Ovary (tissue), 7 donors: ENCODE measurements at regions not wholly inside any gene's neighbourhood (a gene's known extent, or its start where the extent isn't known, plus 50 kb on each side); places are given as distances from the start of the nearest gene placed in this dataset.
A peak's percentile ranks its signal among the peaks of the same experiment; 100 is the strongest.

Experiments used
- DNase-seq, 5 donors: peaks; one replicate each; pipeline ENCODE4 v3.0.0-alpha.2; 2019 to 2020
- H3K27ac ChIP-seq, 2 donors: fragments of 200-600 bp; one replicate each; pipeline versions ENCODE4 v1.5.1 to v1.8.0; 2019 to 2022
- H3K27me3 ChIP-seq: fragments of 200-600 bp; one replicate; pipeline ENCODE4 v1.8.0; 2022
- H3K36me3 ChIP-seq: fragments of 200-600 bp; sonication (generic); one replicate; pipeline ENCODE4 v1.5.1; 2019
- H3K4me1 ChIP-seq: one replicate; pipeline ENCODE4 v1.8.1; 2013; ENCODE audit warnings: mild to moderate bottlenecking, moderate library complexity; ENCODE audit not compliant: insufficient read depth
- H3K4me3 ChIP-seq: fragments of 200-600 bp; sonication (generic); one replicate; pipeline ENCODE4 v1.5.1; 2017
- H3K9me3 ChIP-seq, 2 donors: fragments of 200-600 bp in 1 of 2; sonication (generic) in 1 of 2; one replicate each; pipeline versions ENCODE4 v1.5.1 to v1.8.1; 2013 to 2019; ENCODE audit warnings: mild to moderate bottlenecking in 1 of 2, moderate library complexity in 1 of 2
- EP300 ChIP-seq: sonication (generic); formaldehyde crosslinking; IDR thresholded peaks from one replicate; pipeline ENCODE4 v1.6.1; 2017; ENCODE audit warnings: antibody characterized with exemption
- POLR2A ChIP-seq: fragments of 450-650 bp; IDR thresholded peaks from one replicate; pipeline ENCODE4 v1.6.1; 2017; ENCODE audit warnings: antibody characterized with exemption, mild to moderate bottlenecking, moderate library complexity
- WGBS, 3 donors: extraction: QIAGEN DNeasy Blood & Tissue Kit in 1 of 3; methylation state at CpG; one replicate each; pipeline versions ENCODE4 v1.1.5 to v1.1.7; 2013 to 2017; 5-methylcytosine and 5-hydroxymethylcytosine counted together
- intact Hi-C, 4 donors: fragments of 100-400 bp; cut with DNase I; formaldehyde crosslinking; loops; one replicate each; pipeline versions ENCODE4 v1.11.0 to v1.15.1; 2022 to 2023
- TF ChIP-seq, protein P1 (sequence below), 3 donors: fragments of 450-650 bp in 2 of 3; fragments of 200-600 bp in 1 of 3; IDR thresholded peaks; one replicate each; pipeline versions ENCODE4 v1.5.1 to v1.8.0; 2016 to 2022; ENCODE audit warnings: antibody characterized with exemption in 3 of 3, mild to moderate bottlenecking in 1 of 3
- donor health status: DM: no; HTN: no; CAD: no; lungs with moderate emphysema.
- donor health status: DM: no; HTN: no; CAD: no.
- donor health status: Bipolar disorder and iron deficiency.
- donor health status: DM: no; HTN: no; CAD: no.
- donor health status: DM: yes; HTN: yes; CAD: no.

DNA sequence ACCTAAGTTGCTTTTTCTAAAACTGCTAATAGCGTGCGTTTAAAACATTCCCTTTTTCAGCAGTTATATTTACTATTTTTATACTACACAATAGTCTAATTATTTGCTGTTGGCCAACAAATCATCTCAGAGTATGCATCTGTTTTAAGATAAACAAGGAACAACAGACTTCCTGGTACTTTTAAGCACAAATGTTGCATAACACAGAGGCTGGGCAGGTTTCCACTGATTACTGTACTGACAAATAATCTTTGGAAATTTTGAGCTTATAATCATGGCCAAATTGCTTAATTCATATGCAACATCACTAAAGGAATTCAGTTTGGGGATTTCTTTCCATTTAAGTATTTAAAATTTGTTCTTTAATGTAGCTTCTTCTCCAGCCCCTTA is 737.4 kb upstream of the SALL3 start:
- Histone ChIP-seq H3K4me3 (no peak overlapping the region), H3K36me3 (no peaks in the 10 kb centered on the region), H3K27ac (no peak overlapping the region), H3K9me3 (no peaks in the 10 kb centered on the region), H3K4me1 (peaks cover 7% of the 10 kb centered on the region), H3K27me3 (no peaks in the 10 kb centered on the region)
- intact Hi-C loops: no loop called here
- DNase-seq: peak in 1 of 5 donors; percentile 55
- 1 to 2% (median 1%) methylated on average over 2 of the region's 2 CpGs for WGBS, 3 donors
- TF ChIP-seq POLR2A: no peak
- TF ChIP-seq EP300: no peak
- TF ChIP-seq, protein P1, sequence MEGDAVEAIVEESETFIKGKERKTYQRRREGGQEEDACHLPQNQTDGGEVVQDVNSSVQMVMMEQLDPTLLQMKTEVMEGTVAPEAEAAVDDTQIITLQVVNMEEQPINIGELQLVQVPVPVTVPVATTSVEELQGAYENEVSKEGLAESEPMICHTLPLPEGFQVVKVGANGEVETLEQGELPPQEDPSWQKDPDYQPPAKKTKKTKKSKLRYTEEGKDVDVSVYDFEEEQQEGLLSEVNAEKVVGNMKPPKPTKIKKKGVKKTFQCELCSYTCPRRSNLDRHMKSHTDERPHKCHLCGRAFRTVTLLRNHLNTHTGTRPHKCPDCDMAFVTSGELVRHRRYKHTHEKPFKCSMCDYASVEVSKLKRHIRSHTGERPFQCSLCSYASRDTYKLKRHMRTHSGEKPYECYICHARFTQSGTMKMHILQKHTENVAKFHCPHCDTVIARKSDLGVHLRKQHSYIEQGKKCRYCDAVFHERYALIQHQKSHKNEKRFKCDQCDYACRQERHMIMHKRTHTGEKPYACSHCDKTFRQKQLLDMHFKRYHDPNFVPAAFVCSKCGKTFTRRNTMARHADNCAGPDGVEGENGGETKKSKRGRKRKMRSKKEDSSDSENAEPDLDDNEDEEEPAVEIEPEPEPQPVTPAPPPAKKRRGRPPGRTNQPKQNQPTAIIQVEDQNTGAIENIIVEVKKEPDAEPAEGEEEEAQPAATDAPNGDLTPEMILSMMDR (IDR thresholded peaks at IDR 0.05): no peak

DNA sequence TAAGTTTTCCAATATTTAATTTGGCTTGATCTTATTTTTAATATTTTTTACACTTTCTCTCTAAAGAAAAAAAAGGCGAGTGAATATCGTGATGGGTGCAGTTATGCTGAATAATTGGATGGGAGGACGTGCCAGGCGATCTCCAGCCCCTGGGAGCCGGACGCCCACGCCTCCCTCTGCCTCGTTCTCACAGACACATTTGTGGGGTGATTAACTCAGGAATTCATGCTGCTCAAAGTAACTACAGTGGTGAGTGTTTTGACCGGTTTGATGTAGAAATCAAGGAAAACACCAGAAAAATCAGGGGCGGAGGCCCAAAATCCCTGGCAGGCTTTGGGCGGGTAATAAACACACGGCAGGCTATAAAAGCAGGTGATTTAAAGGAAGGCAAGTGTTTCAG is 736.8 kb upstream of the SALL3 start:
- intact Hi-C loops: no loop called here
- Histone ChIP-seq H3K27ac (no peak overlapping the region), H3K27me3 (no peaks in the 10 kb centered on the region), H3K36me3 (no peaks in the 10 kb centered on the region), H3K4me1 (peaks cover 7% of the 10 kb centered on the region), H3K9me3 (no peaks in the 10 kb centered on the region), H3K4me3 (no peak overlapping the region)
- DNase-seq: no peak
- WGBS, 3 donors: 24 to 29% (median 24%) methylated on average over 12 of the region's 12 CpGs
- TF ChIP-seq, protein P1 (IDR thresholded peaks at IDR 0.05): no peak
- no peak for TF ChIP-seq EP300
- no peak for TF ChIP-seq POLR2A

DNA sequence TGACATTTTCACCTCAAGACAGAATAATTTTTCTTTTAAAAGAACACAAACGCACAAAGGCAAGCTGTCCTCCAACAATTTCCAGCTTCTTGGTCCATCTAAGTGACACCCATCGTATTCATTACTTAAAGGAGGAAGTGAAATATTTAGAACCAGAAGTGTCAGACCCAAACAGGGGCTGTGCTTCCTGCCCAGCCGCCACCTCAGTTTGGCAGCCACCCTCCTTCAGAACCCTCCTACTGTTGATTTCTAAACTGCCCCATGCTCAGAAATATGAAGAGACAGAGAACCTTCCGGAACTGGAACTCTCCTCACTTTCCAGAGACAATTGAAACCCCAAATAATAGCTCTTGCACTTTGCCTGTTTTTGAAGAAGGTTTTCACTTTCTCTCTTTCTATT is 734.8 kb upstream of the SALL3 start:
- DNase-seq: no peak
- Histone ChIP-seq H3K4me3 (no peak overlapping the region), H3K4me1 (peaks cover 7% of the 10 kb centered on the region), H3K27me3 (no peaks in the 10 kb centered on the region), H3K27ac (no peak overlapping the region), H3K9me3 (no peaks in the 10 kb centered on the region), H3K36me3 (no peaks in the 10 kb centered on the region)
- intact Hi-C loops: no loop called here
- no peak for TF ChIP-seq POLR2A
- TF ChIP-seq, protein P1 (IDR thresholded peaks at IDR 0.05): no peak
- no peak for TF ChIP-seq EP300
- WGBS, 3 donors: 61 to 85% (median 79%) methylated on average over 4 of the region's 4 CpGs

DNA sequence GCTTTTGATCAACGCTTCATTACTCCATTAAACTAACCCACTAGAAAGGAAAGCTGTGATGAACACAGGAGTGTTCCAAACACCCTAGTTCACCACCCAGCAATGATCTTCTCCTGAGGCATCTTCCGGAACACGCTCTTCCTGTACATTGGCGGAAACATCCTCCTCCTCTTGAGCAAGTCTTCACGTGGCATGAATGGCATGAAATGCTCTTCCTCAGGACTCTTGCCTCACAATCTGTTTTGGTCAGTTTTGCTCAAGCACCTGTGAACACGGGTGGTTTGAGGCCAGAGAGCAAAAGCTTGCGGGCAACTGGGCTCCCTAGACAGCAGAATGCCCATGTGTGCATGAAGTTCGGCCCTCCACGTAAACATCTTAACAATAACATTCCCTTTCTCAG is 734.2 kb upstream of the SALL3 start:
- H3K27ac ChIP-seq: no peak overlapping the region
- 88 to 92% (median 90%) methylated on average over 9 of the region's 9 CpGs for WGBS, 3 donors
- no peak overlapping the region for H3K4me3 ChIP-seq
- DNase-seq: no peak
- no peaks in the 10 kb centered on the region for H3K27me3 ChIP-seq
- H3K36me3 ChIP-seq: no peaks in the 10 kb centered on the region
- intact Hi-C loops: no loop called here
- TF ChIP-seq POLR2A (no peak), EP300 (no peak)
- TF ChIP-seq, protein P1 (IDR thresholded peaks at IDR 0.05): no peak
- peaks cover 7% of the 10 kb centered on the region for H3K4me1 ChIP-seq
- H3K9me3 ChIP-seq: no peaks in the 10 kb centered on the region

DNA sequence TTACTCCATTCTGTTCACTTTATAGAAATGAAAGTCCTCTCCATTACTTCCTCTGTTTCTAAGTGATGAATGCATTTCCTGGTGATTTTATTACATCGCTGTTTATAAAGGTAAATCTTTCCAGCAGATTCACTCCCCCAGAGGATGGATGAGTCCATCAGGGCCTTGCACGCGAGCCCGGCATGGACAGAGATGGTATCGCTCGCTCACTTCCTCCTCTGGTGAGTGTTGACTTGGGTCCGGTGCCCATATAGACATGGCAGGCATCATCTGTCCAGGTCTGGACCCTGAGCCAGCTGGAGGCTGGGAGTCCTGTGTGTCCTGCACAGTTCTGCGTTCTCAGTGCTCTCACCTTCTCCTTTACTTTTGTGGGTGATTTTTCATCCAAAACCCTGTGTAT is 733.6 kb upstream of the SALL3 start:
- Histone ChIP-seq H3K36me3 (no peaks in the 10 kb centered on the region), H3K9me3 (no peaks in the 10 kb centered on the region), H3K27ac (no peak overlapping the region), H3K4me3 (no peak overlapping the region), H3K27me3 (no peaks in the 10 kb centered on the region), H3K4me1 (peaks cover 4% of the 10 kb centered on the region)
- TF ChIP-seq, protein P1 (IDR thresholded peaks at IDR 0.05): no peak
- TF ChIP-seq EP300 (no peak), POLR2A (no peak)
- no peak for DNase-seq
- intact Hi-C loops: no loop called here
- 78 to 89% (median 83%) methylated on average over 8 of the region's 8 CpGs for WGBS, 3 donors
